Keratinocyte (primary cell): ENCODE measurements at regions not wholly inside any gene's neighbourhood (a gene's known extent, or its start where the extent isn't known, plus 50 kb on each side); places are given as distances from the start of the nearest gene placed in this dataset.

ENCODE experiments used
- DNase-seq: peaks from one replicate; pipeline ENCODE4 v3.0.0-alpha.2; 2011; ENCODE audit warnings: low read depth, missing footprints, low spot score
- FAIRE-seq: peaks from 2 replicates; lab custom pipeline; 2011; peaks lifted over from hg19 to GRCh38; lab: Jason Lieb, UNC
- H2AFZ ChIP-seq: 2 replicates; pipeline ENCODE4 v1.6.0; 2012; ENCODE audit warnings: low read length, control low read depth, inconsistent platforms; ENCODE audit not compliant: control insufficient read depth
- H3K27ac ChIP-seq: 2 replicates; pipeline ENCODE4 v1.5.1; 2011; ENCODE audit warnings: low read length; ENCODE audit not compliant: control insufficient read depth, insufficient read depth
- H3K27me3 ChIP-seq: 3 replicates; pipeline ENCODE4 v1.6.0; 2011; ENCODE audit warnings: low read length; ENCODE audit not compliant: control insufficient read depth, insufficient read depth; ENCODE audit errors: extremely low read depth
- H3K36me3 ChIP-seq, 2 experiments: 2 replicates in 1 of 2; 3 replicates in 1 of 2; pipeline ENCODE4 v1.5.1; 2011; ENCODE audit warnings: low read length in 2 of 2, mild to moderate bottlenecking in 1 of 2; ENCODE audit not compliant: control insufficient read depth in 2 of 2, insufficient read depth in 2 of 2; ENCODE audit errors: extremely low read depth in 1 of 2
- H3K4me1 ChIP-seq: 3 replicates; pipeline ENCODE4 v1.5.1; 2011; ENCODE audit warnings: low read length; ENCODE audit not compliant: control insufficient read depth, insufficient read depth; ENCODE audit errors: extremely low read depth
- H3K4me2 ChIP-seq: 3 replicates; pipeline ENCODE4 v1.6.0; 2011; ENCODE audit warnings: low read depth, low read length; ENCODE audit not compliant: control insufficient read depth, insufficient read depth; ENCODE audit errors: extremely low read depth
- H3K4me3 ChIP-seq, 3 experiments: fragments of 200-600 bp in 1 of 3; sonication (generic) in 1 of 3; 2 replicates in 2 of 3; 3 replicates in 1 of 3; pipeline ENCODE4 v1.5.1; 2011 to 2016; ENCODE audit warnings: low read length in 3 of 3, mild to moderate bottlenecking in 3 of 3, control low read depth in 2 of 3, inconsistent platforms in 1 of 3, low read depth in 1 of 3, mixed read lengths in 1 of 3, mixed run types in 1 of 3, moderate library complexity in 1 of 3; ENCODE audit not compliant: control insufficient read depth in 2 of 3, insufficient read depth in 2 of 3; ENCODE audit errors: extremely low read depth in 1 of 3
- H3K79me2 ChIP-seq: 2 replicates; pipeline ENCODE4 v1.6.0; 2012; ENCODE audit warnings: low read length; ENCODE audit not compliant: control insufficient read depth, insufficient read depth
- H3K9ac ChIP-seq: 3 replicates; pipeline ENCODE4 v1.6.0; 2011; ENCODE audit warnings: low read length; ENCODE audit not compliant: control insufficient read depth, insufficient read depth; ENCODE audit errors: extremely low read depth
- H3K9me1 ChIP-seq: 3 replicates; pipeline ENCODE4 v1.6.0; 2011; ENCODE audit warnings: low read length; ENCODE audit not compliant: control insufficient read depth, insufficient read depth; ENCODE audit errors: extremely low read depth
- H3K9me3 ChIP-seq: 2 replicates; pipeline ENCODE4 v1.5.1; 2012; ENCODE audit warnings: low read depth, low read length; ENCODE audit not compliant: control insufficient read depth
- H4K20me1 ChIP-seq: 3 replicates; pipeline ENCODE4 v1.6.0; 2011; ENCODE audit warnings: low read length; ENCODE audit not compliant: control insufficient read depth, insufficient read depth; ENCODE audit errors: extremely low read depth
- CTCF ChIP-seq, 3 experiments: IDR thresholded peaks in 1 of 3; conservative IDR thresholded peaks in 1 of 3; optimal IDR thresholded peaks in 1 of 3; 2 replicates in 2 of 3; 3 replicates in 1 of 3; pipeline versions ENCODE3 to v1.5.1; 2011; ENCODE audit warnings: low read length in 3 of 3, mild to moderate bottlenecking in 3 of 3, moderate library complexity in 2 of 3, control low read depth in 1 of 3, inconsistent platforms in 1 of 3; ENCODE audit not compliant: insufficient read depth in 2 of 3; ENCODE audit errors: extremely low read depth in 1 of 3
- EZH2 ChIP-seq: IDR thresholded peaks from one replicate; pipeline ENCODE4 v1.6.1; 2012; ENCODE audit warnings: inconsistent platforms, mild to moderate bottlenecking, low read length, moderate library complexity
- dilution Hi-C: fragments of 300-500 bp; cut with MboI; formaldehyde crosslinking; loops from one replicate; pipeline ENCODE4 v1.7.0; 2020; ENCODE audit warnings: low sequenced_read_pairs; ENCODE audit not compliant: extremely low pct_ligation_motif_present

DNA sequence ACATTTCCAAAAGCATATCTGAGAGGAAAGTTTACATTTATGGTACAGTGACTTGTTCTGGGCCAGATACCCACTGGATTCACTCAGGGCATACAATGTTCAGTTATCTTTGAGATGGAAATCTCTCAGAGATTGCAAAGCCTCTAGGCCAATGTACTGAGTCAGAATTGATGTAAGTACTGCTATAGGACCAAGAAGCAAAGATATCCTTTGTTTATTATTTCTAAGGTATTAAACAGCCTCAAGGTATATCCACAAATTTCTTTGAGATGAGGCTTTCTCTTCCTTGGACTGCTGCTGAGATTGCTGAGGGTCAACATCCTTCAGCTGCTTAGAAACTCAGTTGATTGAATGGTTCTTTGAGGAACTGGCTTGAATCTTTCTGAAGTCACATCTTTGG is 484.0 kb downstream of the METTL15 start:
- no peaks in the 10 kb centered on the region for H4K20me1 ChIP-seq
- no peaks in the 10 kb centered on the region for H3K9me3 ChIP-seq
- no peak overlapping the region for H3K4me3 ChIP-seq
- no peak overlapping the region for H3K27ac ChIP-seq
- no peaks in the 10 kb centered on the region for H3K27me3 ChIP-seq
- no peak for TF ChIP-seq CTCF (optimal IDR thresholded peaks at IDR 0.05 in 1 of 3, IDR thresholded peaks at IDR 0.05 in 1 of 3, conservative IDR thresholded peaks at IDR 0.05 in 1 of 3; ENCODE audit: extremely low read depth in 1 of 3, insufficient read depth in 2 of 3, low read length in 3 of 3)
- no peak for TF ChIP-seq EZH2
- no peaks in the 10 kb centered on the region for H3K79me2 ChIP-seq
- H3K4me2 ChIP-seq, result no peak overlapping the region
- no peaks in the 10 kb centered on the region for H3K9me1 ChIP-seq
- dilution Hi-C loops, result no loop called here
- H3K36me3 ChIP-seq, result no peaks in the 10 kb centered on the region
- DNase-seq (no peak), FAIRE-seq (no peak)
- no peaks in the 10 kb centered on the region for H3K4me1 ChIP-seq
- H3K9ac ChIP-seq, result no peak overlapping the region
- no peak overlapping the region for H2AFZ ChIP-seq

DNA sequence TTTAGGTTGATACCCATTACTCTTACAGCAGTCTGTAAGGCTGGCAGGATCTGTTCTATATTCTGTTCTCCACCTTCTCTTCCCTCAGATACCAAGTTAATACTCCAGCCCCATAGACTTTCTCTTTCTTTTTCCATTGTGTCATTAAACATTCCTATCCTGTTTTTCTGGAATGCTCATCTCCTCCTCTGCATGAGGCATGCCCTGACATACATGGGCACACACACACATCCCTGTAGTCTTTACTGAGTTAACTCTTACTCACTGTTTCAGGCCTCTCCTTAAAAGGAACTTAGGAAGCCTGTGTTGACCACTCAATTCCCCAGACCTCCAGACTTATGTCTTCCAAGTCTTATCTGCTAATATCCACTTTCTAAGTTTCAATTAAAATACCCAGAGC is 476.8 kb downstream of the METTL15 start:
- Histone ChIP-seq H3K9ac (no peak overlapping the region), H3K36me3 (no peaks in the 10 kb centered on the region), H3K9me3 (no peaks in the 10 kb centered on the region), H3K4me3 (no peak overlapping the region), H3K9me1 (no peaks in the 10 kb centered on the region), H3K79me2 (no peaks in the 10 kb centered on the region), H3K27me3 (no peaks in the 10 kb centered on the region), H3K4me1 (peaks cover 8% of the 10 kb centered on the region), H4K20me1 (no peaks in the 10 kb centered on the region), H3K4me2 (peak overlapping the region; percentile 42), H3K27ac (no peak overlapping the region), H2AFZ (peak overlapping the region; percentile 57)
- DNase-seq (peak; percentile 45), FAIRE-seq (peak; percentile 73)
- dilution Hi-C loops, result no loop called here
- TF ChIP-seq EZH2, result no peak
- TF ChIP-seq CTCF (optimal IDR thresholded peaks at IDR 0.05 in 1 of 3, IDR thresholded peaks at IDR 0.05 in 1 of 3, conservative IDR thresholded peaks at IDR 0.05 in 1 of 3; ENCODE audit: extremely low read depth in 1 of 3, insufficient read depth in 2 of 3, low read length in 3 of 3), result no peak
